IMR-90 (cell line): ENCODE measurements at regions not wholly inside any gene's neighbourhood (a gene's known extent, or its start where the extent isn't known, plus 50 kb on each side); places are given as distances from the start of the nearest gene placed in this dataset.

Experiments
- ATAC-seq: fragments of 200-7000 bp; cut with Tn5 transposase; 2 replicates; pipeline ENCODE4 v1.9.1; 2020; ENCODE audit warnings: low read depth, mild to moderate bottlenecking, moderate library complexity
- BruUV-seq: library from RNA; stranded (reverse); fragments of 400-500 nt; replicated peaks from 2 replicates; lab custom pipeline; 2021; lab: Mats Ljungman, UMichigan
- CTCF ChIA-PET: fragments of 300-600 bp; formaldehyde crosslinking; extraction: SDS; loops from one replicate; lab custom pipeline; 2021; ENCODE audit warnings: antibody characterized with exemption; lab: Yijun Ruan, JAX
- POLR2A ChIA-PET: fragments of 300-600 bp; sonication (Branson Sonifier 250); formaldehyde crosslinking; loops from one replicate; lab custom pipeline; 2022; ENCODE audit warnings: antibody characterized with exemption; ENCODE audit not compliant: unreplicated experiment; lab: Charles Lee
- DNase-seq: peaks from one replicate; pipeline ENCODE4 v3.0.0; 2013
- H2AFZ ChIP-seq: replicated peaks from 2 replicates; pipeline ENCODE3; 2013; ENCODE audit warnings: low read length, mild to moderate bottlenecking; ENCODE audit not compliant: poor library complexity
- H2AK5ac ChIP-seq: 2 replicates; pipeline ENCODE4 v1.6.1; 2013; ENCODE audit warnings: low read depth, low read length, inconsistent platforms
- H2AK9ac ChIP-seq: replicated peaks from 2 replicates; pipeline ENCODE3; 2013; ENCODE audit warnings: mild to moderate bottlenecking, low read depth, low read length, moderate library complexity; ENCODE audit not compliant: poor library complexity
- H2BK120ac ChIP-seq: 2 replicates; pipeline ENCODE4 v1.6.1; 2013; ENCODE audit warnings: low read depth, low read length, inconsistent platforms
- H2BK15ac ChIP-seq: 3 replicates; pipeline ENCODE4 v1.6.1; 2013; ENCODE audit warnings: low read depth, low read length, inconsistent platforms
- H2BK20ac ChIP-seq: 2 replicates; pipeline ENCODE4 v1.6.1; 2013; ENCODE audit warnings: low read depth, mild to moderate bottlenecking, inconsistent platforms, low read length, moderate library complexity
- H2BK5ac ChIP-seq: 2 replicates; pipeline ENCODE4 v1.6.1; 2013; ENCODE audit warnings: mild to moderate bottlenecking, low read depth, low read length, inconsistent platforms; ENCODE audit not compliant: poor library complexity, severe bottlenecking
- H3K14ac ChIP-seq: replicated peaks from 2 replicates; pipeline ENCODE4 v1.6.1; 2013; ENCODE audit warnings: low read depth, low read length, inconsistent platforms
- H3K18ac ChIP-seq: 2 replicates; pipeline ENCODE4 v1.6.1; 2013; ENCODE audit warnings: low read depth, low read length, control low read depth
- H3K23ac ChIP-seq: 2 replicates; pipeline ENCODE4 v1.6.1; 2013; ENCODE audit warnings: low read depth, low read length, inconsistent platforms
- H3K27ac ChIP-seq: 2 replicates; pipeline ENCODE4 v1.5.1; 2013; ENCODE audit warnings: mild to moderate bottlenecking, control low read depth, low read length; ENCODE audit not compliant: insufficient read depth
- H3K27me3 ChIP-seq: 2 replicates; pipeline ENCODE4 v1.6.1; 2013; ENCODE audit warnings: low read length; ENCODE audit not compliant: control insufficient read depth, insufficient read depth
- H3K36me3 ChIP-seq: 2 replicates; pipeline ENCODE4 v1.6.1; 2013; ENCODE audit warnings: low read length, mixed read lengths; ENCODE audit not compliant: control insufficient read depth, insufficient read depth
- H3K4ac ChIP-seq: 2 replicates; pipeline ENCODE4 v1.6.1; 2013; ENCODE audit warnings: low read depth, low read length, inconsistent platforms
- H3K4me1 ChIP-seq: 2 replicates; pipeline ENCODE4 v1.6.1; 2013; ENCODE audit warnings: low read length, mixed read lengths; ENCODE audit not compliant: control insufficient read depth, insufficient read depth
- H3K4me2 ChIP-seq: 2 replicates; pipeline ENCODE4 v1.6.1; 2013; ENCODE audit warnings: low read depth, mild to moderate bottlenecking, control low read depth, low read length, moderate library complexity
- H3K4me3 ChIP-seq: 2 replicates; pipeline ENCODE4 v1.5.1; 2013; ENCODE audit warnings: low read depth, mild to moderate bottlenecking, control low read depth, low read length, moderate library complexity; ENCODE audit not compliant: insufficient read depth
- H3K56ac ChIP-seq: 2 replicates; pipeline ENCODE4 v1.6.1; 2013; ENCODE audit warnings: low read length, inconsistent platforms; ENCODE audit not compliant: insufficient read depth; ENCODE audit errors: extremely low read depth
- H3K79me1 ChIP-seq, 2 experiments: 2 replicates each; pipeline ENCODE4 v1.6.1; 2013; ENCODE audit warnings: low read length in 2 of 2, inconsistent platforms in 1 of 2, low read depth in 1 of 2
- H3K9ac ChIP-seq: 2 replicates; pipeline ENCODE4 v1.6.1; 2013; ENCODE audit warnings: low read depth, low read length, control low read depth
- H3K9me1 ChIP-seq: 2 replicates; pipeline ENCODE4 v1.6.1; 2013; ENCODE audit warnings: low read length, inconsistent platforms; ENCODE audit not compliant: insufficient read depth
- H3K9me3 ChIP-seq: 2 replicates; pipeline ENCODE4 v1.6.1; 2013; ENCODE audit warnings: low read length; ENCODE audit not compliant: control insufficient read depth, insufficient read depth
- H4K20me1 ChIP-seq: 2 replicates; pipeline ENCODE4 v1.6.1; 2013; ENCODE audit warnings: low read length, inconsistent platforms; ENCODE audit not compliant: insufficient read depth
- H4K5ac ChIP-seq: 2 replicates; pipeline ENCODE4 v1.6.1; 2013; ENCODE audit warnings: mild to moderate bottlenecking, low read depth, low read length, control low read depth
- H4K8ac ChIP-seq, 2 experiments: 2 replicates each; pipeline ENCODE4 v1.6.1; 2013; ENCODE audit warnings: low read depth in 2 of 2, low read length in 2 of 2, control low read depth in 1 of 2, inconsistent platforms in 1 of 2
- H4K91ac ChIP-seq: 2 replicates; pipeline ENCODE4 v1.6.1; 2013; ENCODE audit warnings: low read depth, low read length, inconsistent platforms; ENCODE audit not compliant: insufficient read depth
- CEBPB ChIP-seq: IDR thresholded peaks from 2 replicates; pipeline ENCODE4 v1.6.1; 2012; ENCODE audit warnings: low read depth, low read length, improper control_type of control experiment
- CHD1 ChIP-seq: IDR thresholded peaks from 2 replicates; pipeline ENCODE4 v1.6.1; 2012; ENCODE audit warnings: low read depth, low read length, improper control_type of control experiment
- ELK1 ChIP-seq: fragments of 150-350 bp; IDR thresholded peaks from 2 replicates; pipeline ENCODE4 v1.6.1; 2016; ENCODE audit warnings: low read depth, mild to moderate bottlenecking, low read length, moderate library complexity, borderline replicate concordance
- MAZ ChIP-seq: IDR thresholded peaks from 2 replicates; pipeline ENCODE4 v1.6.1; 2012; ENCODE audit warnings: low read depth, mild to moderate bottlenecking, low read length, improper control_type of control experiment, moderate library complexity, borderline replicate concordance
- MXI1 ChIP-seq: IDR thresholded peaks from 2 replicates; pipeline ENCODE4 v1.6.1; 2012; ENCODE audit warnings: low read depth, mild to moderate bottlenecking, low read length, moderate library complexity, borderline replicate concordance
- POLR2A ChIP-seq: IDR thresholded peaks from 2 replicates; pipeline ENCODE4 v1.6.1; 2012; ENCODE audit warnings: mild to moderate bottlenecking, low read depth, low read length
- RCOR1 ChIP-seq: IDR thresholded peaks from 2 replicates; pipeline ENCODE4 v1.6.1; 2012; ENCODE audit warnings: mild to moderate bottlenecking, low read length, improper control_type of control experiment; ENCODE audit not compliant: insufficient replicate concordance
- RFX5 ChIP-seq: IDR thresholded peaks from 2 replicates; pipeline ENCODE4 v1.8.0; 2012; ENCODE audit warnings: low read depth, mild to moderate bottlenecking, low read length, moderate library complexity
- WGBS, 2 experiments: methylation state at CpG; one replicate each; pipeline versions ENCODE4 v1.1.5 to v1.1.7; 2013; ENCODE audit warnings: missing lambda C conversion rate in 2 of 2; ENCODE audit not compliant: insufficient read length in 1 of 2; ENCODE audit errors: extremely low coverage in 2 of 2; 5-methylcytosine and 5-hydroxymethylcytosine counted together
- dilution Hi-C: fragments of 300-500 bp; cut with HindIII; formaldehyde crosslinking; loops from one replicate; pipeline ENCODE4 v1.14.3; 2018; ENCODE audit warnings: low sequenced_read_pairs; ENCODE audit not compliant: unreplicated experiment
- in situ Hi-C: fragments of 300-500 bp; cut with MboI; formaldehyde crosslinking; loops from 3 replicates; pipeline ENCODE4 v1.14.3; 2019; ENCODE audit warnings: low sequenced_read_pairs, inconsistent platforms, mixed read lengths
- intact Hi-C: fragments of 100-400 bp; cut with micrococcal nuclease; formaldehyde crosslinking; loops from 2 replicates; pipeline ENCODE4 v1.10.0; 2022

- Histone ChIP-seq H3K9ac (no peak overlapping the region), H2AFZ (no peak overlapping the region), H3K23ac (no peak overlapping the region), H2BK15ac (no peak overlapping the region), H3K27me3 (no peaks in the 10 kb centered on the region), H3K4ac (no peak overlapping the region), H4K8ac (no peak overlapping the region), H3K9me3 (no peaks in the 10 kb centered on the region), H3K9me1 (peaks cover 1% of the 10 kb centered on the region; the same call in 1 of the 2 replicates), H2BK120ac (no peak overlapping the region), H3K27ac (no peak overlapping the region), H2AK5ac (no peak overlapping the region), H4K5ac (no peak overlapping the region), H3K56ac (no peak overlapping the region), H2BK20ac (no peak overlapping the region), H3K79me1 (no peaks in the 10 kb centered on the region), H3K4me1 (peaks cover 1% of the 10 kb centered on the region; the same call in 1 of the 2 replicates), H3K4me3 (no peak overlapping the region), H3K36me3 (no peaks in the 10 kb centered on the region), H3K4me2 (no peak overlapping the region), H3K18ac (no peak overlapping the region), H3K14ac (no peak overlapping the region), H2AK9ac (no peak overlapping the region), H4K20me1 (no peaks in the 10 kb centered on the region), H2BK5ac (no peak overlapping the region), H4K91ac (no peak overlapping the region)
- DNase-seq (no peak), ATAC-seq (no peak)
- dilution Hi-C loops (no loop called here), intact Hi-C loops (no loop called here), in situ Hi-C loops (no loop called here)
- CTCF ChIA-PET, result no interaction called here
- BruUV-seq, result no TSS peak
- no CpG with 5 or more reads among the region's 2 CpGs for WGBS, 2 experiments
- POLR2A ChIA-PET, result no interaction called here
- TF ChIP-seq RCOR1 (no peak), MXI1 (no peak), ELK1 (no peak), CEBPB (no peak), MAZ (no peak), POLR2A (no peak), RFX5 (no peak), CHD1 (no peak)
Measured at GRCh38 chr3:40976241-40976640, 223.1 kb upstream of the CTNNB1 start.
